Uterus (tissue), 2 donors: ENCODE measurements at regions not wholly inside any gene's neighbourhood (a gene's known extent, or its start where the extent isn't known, plus 50 kb on each side); places are given as distances from the start of the nearest gene placed in this dataset.

ENCODE experiments used
- CTCF ChIP-seq, 4 experiments: fragments of 200-600 bp in 2 of 4; fragments of 450-650 bp in 2 of 4; sonication (generic) in 2 of 4; IDR thresholded peaks; one replicate each; pipeline ENCODE4 v1.5.1; 2016 to 2019; ENCODE audit warnings: antibody characterized with exemption in 4 of 4, mild to moderate bottlenecking in 2 of 4, moderate library complexity in 1 of 4
- POLR2A ChIP-seq, 2 donors: fragments of 450-650 bp; IDR thresholded peaks; one replicate each; pipeline ENCODE4 v1.6.1; 2016; ENCODE audit warnings: antibody characterized with exemption in 2 of 2, mild to moderate bottlenecking in 1 of 2, moderate library complexity in 1 of 2

- TF ChIP-seq CTCF (IDR thresholded peaks at IDR 0.05) = no peak
- no peak for TF ChIP-seq POLR2A (IDR thresholded peaks at IDR 0.05)
These were observed 121.6 kb upstream of the PPP1R26 start for GRCh38 chr9:135357863-135358551.
